H1 (cell line): ENCODE measurements at regions not wholly inside any gene's neighbourhood (a gene's known extent, or its start where the extent isn't known, plus 50 kb on each side); places are given as distances from the start of the nearest gene placed in this dataset.

Source experiments
- CTCF ChIA-PET: fragments of 300-600 bp; sonication (Branson Sonifier 250); formaldehyde crosslinking; loops from one replicate; lab custom pipeline; 2021; ENCODE audit not compliant: partially characterized antibody; lab: Charles Lee
- POLR2A ChIA-PET: fragments of 300-600 bp; sonication (Branson Sonifier 250); formaldehyde crosslinking; loops from one replicate; lab custom pipeline; 2021; ENCODE audit warnings: inconsistent platforms; ENCODE audit not compliant: partially characterized antibody; lab: Charles Lee
- DNase-seq, 2 experiments: peaks; one replicate each; pipeline versions ENCODE4 v3.0.0 to v3.0.0-alpha.2; 2010 to 2022; ENCODE audit warnings: low spot score in 2 of 2, low read depth in 1 of 2, mixed read lengths in 1 of 2
- FAIRE-seq: peaks from 2 replicates; lab custom pipeline; 2011; peaks lifted over from hg19 to GRCh38; lab: Jason Lieb, UNC
- H2AFZ ChIP-seq: 2 replicates; pipeline ENCODE4 v1.8.1; 2012; ENCODE audit warnings: low read length, inconsistent platforms
- H2AK5ac ChIP-seq: 2 replicates; pipeline ENCODE4 v1.6.1; 2013; ENCODE audit warnings: low read depth, low read length
- H2BK120ac ChIP-seq: replicated peaks from 2 replicates; pipeline ENCODE3; 2013; ENCODE audit warnings: low read depth, low read length, inconsistent platforms
- H2BK12ac ChIP-seq: 2 replicates; pipeline ENCODE4 v1.6.1; 2013; ENCODE audit warnings: low read depth, low read length
- H2BK15ac ChIP-seq: 2 replicates; pipeline ENCODE4 v1.6.1; 2013; ENCODE audit warnings: low read length
- H2BK20ac ChIP-seq: 2 replicates; pipeline ENCODE4 v1.6.1; 2013; ENCODE audit warnings: low read length
- H2BK5ac ChIP-seq: 2 replicates; pipeline ENCODE4 v1.6.1; 2013; ENCODE audit warnings: low read depth, low read length
- H3K14ac ChIP-seq: 2 replicates; pipeline ENCODE4 v1.6.1; 2013; ENCODE audit warnings: inconsistent platforms; ENCODE audit not compliant: insufficient read length
- H3K18ac ChIP-seq: 2 replicates; pipeline ENCODE4 v1.6.1; 2013; ENCODE audit warnings: low read length; ENCODE audit errors: extremely low read depth
- H3K23ac ChIP-seq: 2 replicates; pipeline ENCODE4 v1.6.1; 2013; ENCODE audit warnings: inconsistent platforms; ENCODE audit not compliant: insufficient read length
- H3K23me2 ChIP-seq: 2 replicates; pipeline ENCODE4 v1.6.1; 2013; ENCODE audit warnings: low read depth, low read length
- H3K27ac ChIP-seq: 2 replicates; pipeline ENCODE4 v1.6.1; 2011; ENCODE audit warnings: low read depth, low read length, inconsistent platforms
- H3K27me3 ChIP-seq, 4 experiments: replicated peaks in 1 of 4; 1 replicate in 1 of 4; 2 replicates in 3 of 4; pipeline versions ENCODE4 v1.6.1 to v1.8.1; 2011 to 2013; ENCODE audit warnings: low read length in 3 of 4, mild to moderate bottlenecking in 3 of 4, inconsistent platforms in 2 of 4, mixed read lengths in 2 of 4, moderate library complexity in 1 of 4; ENCODE audit not compliant: control insufficient read depth in 3 of 4, insufficient read depth in 3 of 4; ENCODE audit errors: extremely low read depth in 1 of 4
- H3K36me3 ChIP-seq, 4 experiments: 2 replicates each; pipeline versions ENCODE4 v1.6.1 to v1.8.1; 2011 to 2013; ENCODE audit warnings: mild to moderate bottlenecking in 4 of 4, low read length in 3 of 4, moderate library complexity in 2 of 4, control low read depth in 1 of 4, inconsistent platforms in 1 of 4; ENCODE audit not compliant: insufficient read depth in 4 of 4, control insufficient read depth in 2 of 4
- H3K4ac ChIP-seq: replicated peaks from 2 replicates; pipeline ENCODE3; 2013; ENCODE audit warnings: low read length, low read depth, mixed read lengths, inconsistent platforms; ENCODE audit not compliant: insufficient read length
- H3K4me1 ChIP-seq, 4 experiments: replicated peaks in 1 of 4; 1 replicate in 1 of 4; 2 replicates in 3 of 4; pipeline versions ENCODE4 v1.6.1 to v1.8.1; 2011 to 2013; ENCODE audit warnings: low read length in 3 of 4, inconsistent platforms in 2 of 4, mixed read lengths in 1 of 4; ENCODE audit not compliant: insufficient read depth in 4 of 4, control insufficient read depth in 3 of 4
- H3K4me2 ChIP-seq, 2 experiments: 2 replicates each; pipeline versions ENCODE4 v1.6.1 to v1.8.1; 2011 to 2013; ENCODE audit warnings: low read depth in 2 of 2, low read length in 2 of 2, control low read depth in 1 of 2, inconsistent platforms in 1 of 2, mild to moderate bottlenecking in 1 of 2; ENCODE audit not compliant: insufficient read depth in 1 of 2
- H3K4me3 ChIP-seq, 4 experiments: fragments of 200-600, 300-600 bp in 1 of 4; sonication (generic), shearing (Covaris generic), sonication (Bioruptor Twin) in 1 of 4; 2 replicates each; pipeline versions ENCODE4 v1.5.1 to v1.8.1; 2011 to 2016; ENCODE audit warnings: low read length in 4 of 4, low read depth in 3 of 4, control low read depth in 2 of 4, inconsistent platforms in 2 of 4, mild to moderate bottlenecking in 2 of 4, mixed read lengths in 1 of 4, moderate library complexity in 1 of 4; ENCODE audit not compliant: insufficient read depth in 2 of 4; ENCODE audit errors: extremely low read depth in 1 of 4
- H3K56ac ChIP-seq: replicated peaks from 2 replicates; pipeline ENCODE3; 2013; ENCODE audit warnings: low read depth, mild to moderate bottlenecking, mixed read lengths, low read length, inconsistent platforms; ENCODE audit not compliant: insufficient read length
- H3K79me1 ChIP-seq: 2 replicates; pipeline ENCODE4 v1.6.1; 2013; ENCODE audit warnings: low read depth, low read length, control low read depth
- H3K79me2 ChIP-seq, 2 experiments: 2 replicates each; pipeline versions ENCODE4 v1.6.1 to v1.8.1; 2012 to 2013; ENCODE audit warnings: low read length in 2 of 2, mild to moderate bottlenecking in 2 of 2, inconsistent platforms in 1 of 2; ENCODE audit not compliant: insufficient read depth in 2 of 2, control insufficient read depth in 1 of 2
- H3K9ac ChIP-seq, 4 experiments: replicated peaks in 1 of 4; 1 replicate in 1 of 4; 2 replicates in 3 of 4; pipeline versions ENCODE4 v1.6.1 to v1.8.1; 2011 to 2013; ENCODE audit warnings: low read depth in 3 of 4, low read length in 3 of 4, control low read depth in 2 of 4, mild to moderate bottlenecking in 2 of 4, moderate library complexity in 2 of 4, inconsistent platforms in 1 of 4; ENCODE audit errors: extremely low read depth in 1 of 4
- H3K9me3 ChIP-seq, 2 experiments: 2 replicates each; pipeline versions ENCODE4 v1.6.1 to v1.8.1; 2012 to 2013; ENCODE audit warnings: mild to moderate bottlenecking in 2 of 2, moderate library complexity in 2 of 2, control low read depth in 1 of 2, inconsistent platforms in 1 of 2, low read depth in 1 of 2, low read length in 1 of 2, mixed read lengths in 1 of 2; ENCODE audit not compliant: insufficient read depth in 2 of 2
- H4K20me1 ChIP-seq, 2 experiments: replicated peaks in 1 of 2; 2 replicates each; pipeline versions ENCODE3 to v1.8.1; 2011 to 2013; ENCODE audit warnings: inconsistent platforms in 2 of 2, low read length in 2 of 2, mild to moderate bottlenecking in 1 of 2; ENCODE audit not compliant: insufficient read depth in 2 of 2, control insufficient read depth in 1 of 2
- H4K5ac ChIP-seq: 2 replicates; pipeline ENCODE4 v1.6.1; 2013; ENCODE audit warnings: low read length, low read depth, mixed read lengths, inconsistent platforms; ENCODE audit not compliant: insufficient read length
- H4K8ac ChIP-seq: 2 replicates; pipeline ENCODE4 v1.8.0; 2013; ENCODE audit warnings: mild to moderate bottlenecking, moderate library complexity, low read length, inconsistent platforms; ENCODE audit not compliant: insufficient read depth; ENCODE audit errors: extremely low read depth
- H4K91ac ChIP-seq: replicated peaks from 2 replicates; pipeline ENCODE3; 2013; ENCODE audit warnings: low read length, mixed read lengths, inconsistent platforms; ENCODE audit not compliant: insufficient read length
- BCL11A ChIP-seq, 2 experiments: IDR thresholded peaks; one replicate each; pipeline ENCODE4 v1.6.1; 2011; ENCODE audit warnings: low read depth in 2 of 2, low read length in 2 of 2, mild to moderate bottlenecking in 2 of 2
- CBX5 ChIP-seq: fragments of 300-800, 300-1000 bp; sonication (generic); IDR thresholded peaks from 2 replicates; pipeline ENCODE4 v1.7.1; 2016; ENCODE audit warnings: antibody characterized with exemption, low read length, low read depth
- CBX8 ChIP-seq: fragments of 300-800, 300-1000 bp; sonication (generic); IDR thresholded peaks from 2 replicates; pipeline ENCODE4 v1.7.1; 2016; ENCODE audit warnings: low read depth, low read length, borderline replicate concordance
- EP300 ChIP-seq, 2 experiments: IDR thresholded peaks; 1 replicate in 1 of 2; 2 replicates in 1 of 2; pipeline ENCODE4 v1.6.1; 2011 to 2012; ENCODE audit warnings: low read depth in 2 of 2, low read length in 2 of 2, mild to moderate bottlenecking in 2 of 2, borderline replicate concordance in 1 of 2, inconsistent platforms in 1 of 2, moderate library complexity in 1 of 2
- JUN ChIP-seq: IDR thresholded peaks from 2 replicates; pipeline ENCODE4 v1.6.1; 2011; ENCODE audit warnings: low read depth, mild to moderate bottlenecking, improper control_type of control experiment, low read length
- MAFK ChIP-seq: IDR thresholded peaks from 2 replicates; pipeline ENCODE4 v1.6.1; 2012; ENCODE audit warnings: low read depth, mild to moderate bottlenecking, improper control_type of control experiment, low read length
- NANOG ChIP-seq: IDR thresholded peaks from 2 replicates; pipeline ENCODE4 v1.6.1; 2011; ENCODE audit warnings: low read length, low read depth, mild to moderate bottlenecking, inconsistent platforms; ENCODE audit not compliant: insufficient read depth, poor library complexity, severe bottlenecking
- PHF8 ChIP-seq: fragments of 200-600 bp; sonication (generic); conservative IDR thresholded peaks from 2 replicates; pipeline ENCODE4 v1.7.1; 2012; ENCODE audit warnings: low read depth, mild to moderate bottlenecking, inconsistent platforms, low read length, moderate library complexity
- POLR2AphosphoS5 ChIP-seq: IDR thresholded peaks from 2 replicates; pipeline ENCODE4 v1.6.1; 2011; ENCODE audit warnings: low read depth, low read length
- RAD21 ChIP-seq, 2 experiments: IDR thresholded peaks in 1 of 2; conservative IDR thresholded peaks in 1 of 2; 2 replicates each; pipeline ENCODE4 v1.6.1; 2011; ENCODE audit warnings: low read depth in 2 of 2, low read length in 2 of 2, improper control_type of control experiment in 1 of 2, inconsistent platforms in 1 of 2, mild to moderate bottlenecking in 1 of 2, moderate library complexity in 1 of 2
- WGBS, 2 experiments: shearing (Covaris generic) in 1 of 2; methylation state at CpG; one replicate each; pipeline versions ENCODE4 v1.1.6 to v1.1.7; 2013 to 2015; ENCODE audit warnings: low lambda C conversion rate in 2 of 2, mixed read lengths in 2 of 2, inconsistent platforms in 1 of 2, low coverage in 1 of 2, missing lambda C conversion rate in 1 of 2; ENCODE audit not compliant: insufficient replicate concordance in 2 of 2, insufficient coverage in 1 of 2, insufficient read length in 1 of 2; ENCODE audit errors: extremely low coverage in 1 of 2, missing lambda C conversion rate in 1 of 2; 5-methylcytosine and 5-hydroxymethylcytosine counted together
- TF ChIP-seq, protein P1 (sequence below): IDR thresholded peaks from 2 replicates; pipeline ENCODE4 v1.6.1; 2012; ENCODE audit warnings: low read length, inconsistent platforms

GRCh38 chr4:3875466-3875865 is 109.3 kb downstream of the ADRA2C start:
- Histone ChIP-seq H2BK20ac (no peak overlapping the region), H3K4me3 (no peak overlapping the region), H3K23ac (no peak overlapping the region), H3K4me2 (no peak overlapping the region), H3K23me2 (peaks cover 18% of the 10 kb centered on the region; the same call in 1 of the 2 replicates), H2BK120ac (no peak overlapping the region), H3K18ac (no peak overlapping the region; the same call in 1 of the 2 replicates), H2BK15ac (peak overlapping the region; percentile 29; the same call in 1 of the 2 replicates), H3K79me2 (no peaks in the 10 kb centered on the region), H2AFZ (no peak overlapping the region), H3K4ac (no peak overlapping the region), H2AK5ac (no peak overlapping the region), H4K5ac (no peak overlapping the region), H3K27me3 (peaks cover 7 to 42% (median 31%) of the 10 kb centered on the region in 4 experiments), H3K4me1 (peaks cover 0 to 29% (median 14%) of the 10 kb centered on the region in 4 experiments; a peak in 6 of 7 replicates), H3K36me3 (no peaks in the 10 kb centered on the region), H4K91ac (no peak overlapping the region), H4K20me1 (no peaks in the 10 kb centered on the region), H3K9ac (no peak overlapping the region), H2BK12ac (no peak overlapping the region), H4K8ac (no peak overlapping the region), H3K14ac (no peak overlapping the region), H3K79me1 (no peaks in the 10 kb centered on the region), H2BK5ac (no peak overlapping the region), H3K9me3 (no peaks in the 10 kb centered on the region), H3K27ac (no peak overlapping the region), H3K56ac (no peak overlapping the region)
- DNase-seq, result no peak
- 81% methylated on average over 4 of the region's 4 CpGs; no CpG with 5 or more reads in 1 of the 2 experiments for WGBS, 2 experiments
- ChIA-PET POLR2A (interaction anchor here (1.0 to 1.8 kb wide), 2 partner anchors 13 to 105 kb away, joined by 3 to 9 read pairs; no protein-coding TSS in a partner anchor), CTCF (interaction anchor here (0.7 to 6.7 kb wide), 7 partner anchors 9 to 128 kb away, joined by 3 to 38 read pairs (median 6); no protein-coding TSS in a partner anchor)
- TF ChIP-seq JUN, result no peak
- TF ChIP-seq PHF8, result no peak
- TF ChIP-seq MAFK, result no peak
- TF ChIP-seq BCL11A (IDR thresholded peaks at IDR 0.05; ENCODE audit: low read depth in 2 of 2, low read length in 2 of 2), result no peak
- no peak for TF ChIP-seq RAD21 (IDR thresholded peaks at IDR 0.05 in 1 of 2, conservative IDR thresholded peaks at IDR 0.05 in 1 of 2; ENCODE audit: low read depth in 2 of 2, low read length in 2 of 2)
- no peak for TF ChIP-seq CBX8
- TF ChIP-seq, protein P1, sequence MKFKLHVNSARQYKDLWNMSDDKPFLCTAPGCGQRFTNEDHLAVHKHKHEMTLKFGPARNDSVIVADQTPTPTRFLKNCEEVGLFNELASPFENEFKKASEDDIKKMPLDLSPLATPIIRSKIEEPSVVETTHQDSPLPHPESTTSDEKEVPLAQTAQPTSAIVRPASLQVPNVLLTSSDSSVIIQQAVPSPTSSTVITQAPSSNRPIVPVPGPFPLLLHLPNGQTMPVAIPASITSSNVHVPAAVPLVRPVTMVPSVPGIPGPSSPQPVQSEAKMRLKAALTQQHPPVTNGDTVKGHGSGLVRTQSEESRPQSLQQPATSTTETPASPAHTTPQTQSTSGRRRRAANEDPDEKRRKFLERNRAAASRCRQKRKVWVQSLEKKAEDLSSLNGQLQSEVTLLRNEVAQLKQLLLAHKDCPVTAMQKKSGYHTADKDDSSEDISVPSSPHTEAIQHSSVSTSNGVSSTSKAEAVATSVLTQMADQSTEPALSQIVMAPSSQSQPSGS, result no peak
- TF ChIP-seq NANOG, result no peak
- TF ChIP-seq EP300 (IDR thresholded peaks at IDR 0.05; ENCODE audit: borderline replicate concordance in 1 of 2, low read depth in 2 of 2, low read length in 2 of 2), result no peak
- TF ChIP-seq POLR2AphosphoS5, result no peak
- TF ChIP-seq CBX5, result no peak
- no peak for FAIRE-seq
